ENCODE measurements at regions not wholly inside any gene's neighbourhood (a gene's known extent, or its start where the extent isn't known, plus 50 kb on each side); places are given as distances from the start of the nearest gene placed in this dataset.
"Not testable (repeated sequence)": the region's sequence is repeated elsewhere in the genome, so short reads cannot be mapped to it uniquely, and the experiment has no call there.

DNA sequence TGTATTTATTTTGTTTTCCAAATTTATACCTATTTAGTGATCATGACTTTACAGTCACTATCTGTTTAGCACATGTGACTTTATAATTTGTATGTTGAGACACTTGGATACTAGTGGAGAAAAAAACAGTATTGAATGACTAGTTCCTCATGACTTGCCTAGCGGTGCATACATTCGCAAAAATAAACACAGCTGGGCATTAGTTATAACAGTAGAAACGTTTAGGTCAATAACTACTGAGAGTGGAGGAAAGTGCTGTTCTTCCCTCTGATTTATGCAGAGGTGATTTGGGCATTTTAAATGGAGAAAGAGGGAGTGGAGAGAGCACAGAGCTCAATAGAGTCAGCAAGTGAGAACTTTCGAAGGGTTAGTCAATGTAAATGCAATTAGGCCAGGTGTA is 1679.0 kb upstream of the B3GALT2 start:
- H3K4me1 Mint-ChIP-seq: no peaks in the 10 kb centered on the region
- POLR2A ChIA-PET: no interaction called here
- ATAC-seq (no peak), DNase-seq (no peak)
- H3K4me3 Mint-ChIP-seq: no peak overlapping the region
- intact Hi-C loops (cut with DNase I, micrococcal nuclease): no loop called here
- H3K9me3 Mint-ChIP-seq (ENCODE audit: low read depth): peaks cover 2% of the 10 kb centered on the region
- CTCF ChIA-PET: no interaction called here
- H3K27me3 Mint-ChIP-seq: no peaks in the 10 kb centered on the region
- H3K36me3 Mint-ChIP-seq (ENCODE audit: low read depth): no peaks in the 10 kb centered on the region
- H3K27ac Mint-ChIP-seq: no peak overlapping the region

DNA sequence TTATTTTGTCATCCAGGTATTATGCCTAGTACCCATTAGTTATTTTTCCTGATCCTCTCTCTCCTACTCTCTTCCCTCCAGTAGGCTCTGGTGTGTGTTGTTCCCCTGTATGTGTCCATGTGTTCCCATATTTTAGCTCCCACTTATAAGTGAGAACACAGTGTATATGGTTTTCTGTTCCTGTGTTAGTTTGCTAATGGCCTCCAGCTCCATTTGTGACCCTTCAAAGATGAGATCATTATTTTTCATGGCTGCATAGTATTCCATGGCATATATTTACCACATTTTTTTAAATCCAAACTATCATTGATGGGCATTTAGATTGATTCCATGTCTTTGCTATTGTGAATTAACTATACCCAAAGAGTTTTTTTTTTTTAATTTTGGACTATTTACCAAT is 1675.7 kb upstream of the B3GALT2 start:
- intact Hi-C loops (cut with DNase I, micrococcal nuclease): no loop called here
- no peak for ATAC-seq
- no peaks in the 10 kb centered on the region for H3K27me3 Mint-ChIP-seq
- peaks cover 2% of the 10 kb centered on the region for H3K9me3 Mint-ChIP-seq (ENCODE audit: low read depth)
- no peak for DNase-seq
- no peaks in the 10 kb centered on the region for H3K4me1 Mint-ChIP-seq
- no peak overlapping the region for H3K27ac Mint-ChIP-seq
- no peak overlapping the region for H3K4me3 Mint-ChIP-seq
- ChIA-PET CTCF (interaction anchor here (0.6 kb wide), 1 partner anchor 712 kb away, joined by 5 read pairs; no protein-coding TSS in a partner anchor), POLR2A (no interaction called here)
- H3K36me3 Mint-ChIP-seq (ENCODE audit: low read depth): no peaks in the 10 kb centered on the region

DNA sequence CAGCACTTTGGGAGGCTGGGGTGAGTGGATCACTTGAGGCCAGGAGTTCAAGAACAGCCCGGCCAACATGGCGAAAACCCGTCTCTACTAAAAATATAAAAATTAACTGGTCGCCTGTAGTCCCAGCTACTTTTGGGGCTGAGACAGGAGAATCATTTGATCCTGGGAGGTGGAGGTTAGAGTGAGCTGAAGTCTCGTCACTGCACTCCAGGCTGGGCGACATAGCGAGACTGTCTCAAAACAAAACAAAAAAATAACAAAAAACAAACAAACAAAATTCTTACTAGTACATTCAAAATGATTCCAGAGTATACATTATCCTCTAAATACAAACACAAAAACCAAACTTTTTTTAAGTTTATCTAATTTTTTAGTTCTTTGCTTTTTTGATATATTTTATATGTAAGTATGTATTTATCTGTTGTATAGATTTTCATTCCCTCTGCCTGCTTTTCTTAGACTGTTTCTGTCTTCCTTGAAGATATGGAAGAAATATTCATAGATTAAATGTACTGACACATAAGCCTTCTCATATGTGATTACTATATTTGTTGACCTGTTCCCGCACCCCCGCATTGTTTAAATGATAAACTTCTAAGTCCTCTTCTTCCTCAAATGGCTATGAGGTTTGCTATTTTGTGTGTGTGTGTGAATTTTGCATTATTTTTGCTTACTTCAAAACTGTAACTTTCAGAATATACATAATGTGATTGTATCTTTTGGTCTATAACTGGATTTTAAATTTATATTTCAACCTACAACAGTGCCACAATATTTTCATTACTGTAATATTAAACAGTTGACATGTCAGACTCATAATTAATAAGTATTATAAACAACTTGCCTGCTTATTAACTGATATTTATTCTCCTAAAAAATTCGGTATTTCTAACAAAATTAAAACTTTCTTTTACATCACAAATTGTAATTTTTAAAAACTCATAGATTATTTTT is 1674.1 kb upstream of the B3GALT2 start:
- no peaks in the 10 kb centered on the region for H3K4me1 Mint-ChIP-seq
- H3K36me3 Mint-ChIP-seq (ENCODE audit: low read depth): no peaks in the 10 kb centered on the region
- no peaks in the 10 kb centered on the region for H3K27me3 Mint-ChIP-seq
- no peak overlapping the region for H3K27ac Mint-ChIP-seq
- ChIA-PET CTCF (no interaction called here), POLR2A (no interaction called here)
- no peak overlapping the region for H3K4me3 Mint-ChIP-seq
- ATAC-seq (no peak), DNase-seq (no peak)
- H3K9me3 Mint-ChIP-seq (ENCODE audit: low read depth): peaks cover 2% of the 10 kb centered on the region
- intact Hi-C loops (cut with DNase I, micrococcal nuclease): no loop called here

DNA sequence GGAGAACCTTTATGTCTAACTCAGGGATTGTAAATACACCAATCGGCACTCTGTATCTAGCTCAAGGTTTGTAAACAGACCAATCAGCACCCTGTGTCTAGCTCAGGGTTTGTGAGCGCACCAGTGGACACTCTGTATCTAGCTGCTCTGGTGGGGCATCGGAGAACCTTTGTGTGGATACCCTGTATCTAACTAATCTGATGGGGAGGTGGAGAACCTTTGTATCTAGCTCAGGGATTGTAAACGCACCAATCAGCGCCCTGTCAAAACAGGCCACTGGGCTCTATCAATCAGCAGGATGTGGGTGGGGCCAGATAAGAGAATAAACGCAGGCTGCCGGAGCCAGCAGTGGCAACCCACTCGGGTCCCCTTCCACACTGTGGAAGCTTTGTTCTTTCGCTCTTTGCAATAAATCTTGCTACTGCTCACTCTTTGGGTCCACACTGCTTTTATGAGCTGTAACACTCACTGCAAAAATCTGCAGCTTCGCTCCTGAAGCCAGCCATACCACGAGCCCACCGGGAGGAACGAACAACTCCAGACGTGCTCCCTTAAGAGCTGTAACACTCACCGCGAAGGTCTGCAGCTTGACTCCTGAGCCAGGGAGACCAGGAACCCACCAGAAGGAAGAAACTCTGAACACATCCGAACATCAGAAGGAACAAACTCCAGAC is 1673.2 kb upstream of the B3GALT2 start:
- intact Hi-C loops (cut with DNase I, micrococcal nuclease); H3K9me3 Mint-ChIP-seq (ENCODE audit: low read depth); H3K27ac Mint-ChIP-seq; DNase-seq; POLR2A ChIA-PET; H3K27me3 Mint-ChIP-seq; H3K4me1 Mint-ChIP-seq; H3K4me3 Mint-ChIP-seq; ATAC-seq; H3K36me3 Mint-ChIP-seq (ENCODE audit: low read depth); CTCF ChIA-PET: not testable (repeated sequence)

DNA sequence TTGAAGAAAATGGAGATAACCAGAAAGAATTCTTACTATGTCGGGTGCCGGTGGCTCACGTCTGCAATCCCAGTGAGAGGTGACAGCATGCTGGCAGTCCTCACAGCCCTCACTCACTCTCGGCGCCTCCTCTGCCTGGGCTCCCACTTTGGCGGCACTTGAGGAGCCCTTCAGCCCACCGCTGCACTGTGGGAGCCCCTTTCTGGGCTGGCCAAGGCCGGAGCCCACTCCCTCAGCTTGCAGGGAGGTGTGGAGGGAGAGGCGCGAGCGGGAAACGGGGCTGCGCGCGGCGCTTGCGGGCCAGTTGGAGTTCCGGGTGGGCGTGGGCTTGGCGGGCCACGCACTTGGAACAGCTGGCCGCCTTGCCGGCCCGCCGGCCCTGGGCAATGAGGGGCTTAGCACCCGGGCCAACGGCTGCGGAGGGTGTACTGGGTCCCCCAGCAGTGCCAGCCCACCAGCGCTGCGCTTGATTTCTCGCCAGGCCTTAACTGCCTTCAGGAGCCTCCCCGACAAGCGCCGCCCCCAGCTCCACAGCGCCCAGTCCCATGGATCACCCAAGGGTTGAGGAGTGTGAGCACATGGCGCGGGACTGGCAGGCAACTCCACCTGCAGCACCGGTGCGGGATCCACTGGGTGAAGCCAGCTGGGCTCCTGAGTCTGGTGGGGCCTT is 1672.5 kb upstream of the B3GALT2 start:
- POLR2A ChIA-PET; H3K4me1 Mint-ChIP-seq; H3K36me3 Mint-ChIP-seq (ENCODE audit: low read depth); intact Hi-C loops (cut with DNase I, micrococcal nuclease); DNase-seq; H3K27ac Mint-ChIP-seq; H3K9me3 Mint-ChIP-seq (ENCODE audit: low read depth); ATAC-seq; H3K4me3 Mint-ChIP-seq; H3K27me3 Mint-ChIP-seq; CTCF ChIA-PET: not testable (repeated sequence)

GRCh38 chr1:194857413-194857812 is 1671.0 kb upstream of the B3GALT2 start:
- Mint-ChIP-seq H3K4me3 (no peak overlapping the region), H3K36me3 (ENCODE audit: low read depth) (no peaks in the 10 kb centered on the region), H3K9me3 (ENCODE audit: low read depth) (peaks cover 2% of the 10 kb centered on the region), H3K4me1 (no peaks in the 10 kb centered on the region), H3K27ac (no peak overlapping the region), H3K27me3 (no peaks in the 10 kb centered on the region)
- POLR2A ChIA-PET: no interaction called here
- DNase-seq (no peak), ATAC-seq (no peak)
- CTCF ChIA-PET: no interaction called here
- intact Hi-C loops (cut with DNase I, micrococcal nuclease): no loop called here

GRCh38 chr1:194848846-194849245 is 1662.4 kb upstream of the B3GALT2 start:
- H3K4me3 Mint-ChIP-seq: no peak overlapping the region
- intact Hi-C loops (cut with DNase I, micrococcal nuclease): no loop called here

GRCh38 chr1:194846488-194846887 is 1660.1 kb upstream of the B3GALT2 start:
- H3K27ac Mint-ChIP-seq: no peak overlapping the region
- H3K9me3 Mint-ChIP-seq (ENCODE audit: low read depth): no peaks in the 10 kb centered on the region
- H3K36me3 Mint-ChIP-seq (ENCODE audit: low read depth): no peaks in the 10 kb centered on the region
- H3K27me3 Mint-ChIP-seq: no peaks in the 10 kb centered on the region
- H3K4me3 Mint-ChIP-seq: no peak overlapping the region
- no peak for ATAC-seq
- DNase-seq: no peak
- ChIA-PET CTCF (no interaction called here), POLR2A (no interaction called here)
- intact Hi-C loops (cut with DNase I, micrococcal nuclease): no loop called here
- no peaks in the 10 kb centered on the region for H3K4me1 Mint-ChIP-seq

More at GRCh38 chr1:194848846-194849245, 1662.4 kb upstream of the B3GALT2 start:
- POLR2A ChIA-PET: no interaction called here
- no peaks in the 10 kb centered on the region for H3K27me3 Mint-ChIP-seq
- DNase-seq (no peak), ATAC-seq (no peak)
- H3K27ac Mint-ChIP-seq: no peak overlapping the region
- H3K36me3 Mint-ChIP-seq (ENCODE audit: low read depth): no peaks in the 10 kb centered on the region
- H3K4me1 Mint-ChIP-seq: no peaks in the 10 kb centered on the region
- no peaks in the 10 kb centered on the region for H3K9me3 Mint-ChIP-seq (ENCODE audit: low read depth)
- CTCF ChIA-PET: no interaction called here

DNA sequence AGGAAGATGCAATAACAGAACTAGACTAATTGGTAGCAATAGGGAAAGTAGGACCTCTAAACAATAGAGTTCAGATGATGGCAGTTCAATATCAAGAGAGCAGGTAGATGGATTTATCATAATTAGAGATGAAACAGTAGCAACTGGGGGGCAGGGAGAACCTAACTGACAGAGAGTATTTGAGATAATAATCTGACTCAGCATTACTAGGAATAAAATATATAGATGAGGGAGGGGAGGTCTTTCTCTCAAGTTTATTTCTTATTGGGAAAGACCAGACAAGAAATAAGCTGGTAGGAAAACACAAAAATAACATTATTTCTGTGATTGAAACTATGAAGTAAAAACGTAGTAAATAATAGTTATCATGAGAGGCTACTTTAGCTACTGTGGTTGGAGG is 1656.7 kb upstream of the B3GALT2 start:
- no peaks in the 10 kb centered on the region for H3K36me3 Mint-ChIP-seq (ENCODE audit: low read depth)
- CTCF ChIA-PET: no interaction called here
- intact Hi-C loops (cut with DNase I, micrococcal nuclease): no loop called here
- H3K9me3 Mint-ChIP-seq (ENCODE audit: low read depth): no peaks in the 10 kb centered on the region
- no peak overlapping the region for H3K4me3 Mint-ChIP-seq
- POLR2A ChIA-PET: no interaction called here
- no peaks in the 10 kb centered on the region for H3K4me1 Mint-ChIP-seq
- DNase-seq (no peak), ATAC-seq (no peak)
- H3K27me3 Mint-ChIP-seq: no peaks in the 10 kb centered on the region
- no peak overlapping the region for H3K27ac Mint-ChIP-seq

DNA sequence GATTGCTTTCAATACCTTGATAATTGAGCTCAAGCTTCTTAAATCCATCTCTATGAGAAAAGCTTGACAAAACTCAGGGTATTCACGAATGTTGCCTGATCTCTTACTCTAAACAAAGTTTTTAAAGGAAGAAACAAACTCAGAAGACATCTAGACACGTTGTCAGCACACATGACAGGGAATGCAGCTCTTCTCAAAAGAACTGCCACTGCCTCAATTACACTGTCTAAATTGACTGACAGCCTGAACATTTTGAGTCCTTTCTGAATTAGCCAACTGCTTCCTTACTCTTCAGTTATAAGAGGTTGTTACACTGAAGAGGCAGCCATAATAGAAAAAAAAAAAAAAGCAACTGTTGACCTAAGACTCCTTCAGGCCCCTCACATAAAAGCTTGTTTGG is 1646.7 kb upstream of the B3GALT2 start:
- CTCF ChIA-PET: no interaction called here
- POLR2A ChIA-PET: no interaction called here
- no peak for ATAC-seq

GRCh38 chr1:194831595-194831994 is 1645.2 kb upstream of the B3GALT2 start:
- intact Hi-C loops (cut with DNase I, micrococcal nuclease); H3K4me3 Mint-ChIP-seq; CTCF ChIA-PET; DNase-seq; H3K27ac Mint-ChIP-seq; POLR2A ChIA-PET; H3K9me3 Mint-ChIP-seq (ENCODE audit: low read depth); H3K36me3 Mint-ChIP-seq (ENCODE audit: low read depth); H3K27me3 Mint-ChIP-seq; H3K4me1 Mint-ChIP-seq; ATAC-seq: not testable (repeated sequence)

More for the DNA sequence above, 1646.7 kb upstream of the B3GALT2 start:
- H3K4me1 Mint-ChIP-seq: no peaks in the 10 kb centered on the region
- no peak for DNase-seq
- H3K9me3 Mint-ChIP-seq (ENCODE audit: low read depth): no peaks in the 10 kb centered on the region
- no peak overlapping the region for H3K27ac Mint-ChIP-seq
- intact Hi-C loops (cut with DNase I, micrococcal nuclease): no loop called here
- H3K27me3 Mint-ChIP-seq: no peaks in the 10 kb centered on the region
- no peaks in the 10 kb centered on the region for H3K36me3 Mint-ChIP-seq (ENCODE audit: low read depth)
- H3K4me3 Mint-ChIP-seq: no peak overlapping the region

- Mint-ChIP-seq H3K4me1 (no peaks in the 10 kb centered on the region), H3K27ac (no peak overlapping the region), H3K27me3 (no peaks in the 10 kb centered on the region), H3K4me3 (no peak overlapping the region), H3K36me3 (ENCODE audit: low read depth) (no peaks in the 10 kb centered on the region), H3K9me3 (ENCODE audit: low read depth) (no peaks in the 10 kb centered on the region)
- CTCF ChIA-PET: no interaction called here
- POLR2A ChIA-PET: no interaction called here
- no peak for DNase-seq
- intact Hi-C loops (cut with DNase I, micrococcal nuclease): no loop called here
- no peak for ATAC-seq
Measured at GRCh38 chr1:194830387-194830786, 1644.0 kb upstream of the B3GALT2 start.
